Hepatocyte (in vitro differentiated cells): ENCODE measurements at regions not wholly inside any gene's neighbourhood (a gene's known extent, or its start where the extent isn't known, plus 50 kb on each side); places are given as distances from the start of the nearest gene placed in this dataset.

Experiments
- DNase-seq: peaks from one replicate; pipeline ENCODE4 v3.0.0-alpha.2; 2016; ENCODE audit warnings: low spot score
- H2AFZ ChIP-seq: fragments of 200-600 bp; sonication (generic); 2 replicates; pipeline ENCODE4 v1.6.0; 2016; ENCODE audit warnings: antibody characterized with exemption, mild to moderate bottlenecking
- H3K27ac ChIP-seq: fragments of 200-600 bp; sonication (generic); 2 replicates; pipeline ENCODE4 v1.5.1; 2016; ENCODE audit warnings: mild to moderate bottlenecking
- H3K27me3 ChIP-seq: fragments of 200-600 bp; sonication (generic); 2 replicates; pipeline ENCODE4 v1.6.1; 2016
- H3K36me3 ChIP-seq: fragments of 200-600 bp; sonication (generic); replicated peaks from 2 replicates; pipeline ENCODE4 v1.5.1; 2016; ENCODE audit warnings: low read depth; ENCODE audit not compliant: insufficient read depth
- H3K4me1 ChIP-seq: fragments of 200-600 bp; sonication (generic); 2 replicates; pipeline ENCODE4 v1.5.1; 2016; ENCODE audit warnings: mild to moderate bottlenecking, moderate library complexity; ENCODE audit not compliant: insufficient read depth
- H3K4me2 ChIP-seq: fragments of 200-600 bp; sonication (generic); 2 replicates; pipeline ENCODE4 v1.6.0; 2016
- H3K4me3 ChIP-seq: fragments of 200-600 bp; sonication (generic); 2 replicates; pipeline ENCODE4 v1.5.1; 2016; ENCODE audit warnings: mild to moderate bottlenecking
- H3K79me2 ChIP-seq: fragments of 200-600 bp; sonication (generic); 2 replicates; pipeline ENCODE4 v1.6.0; 2017; ENCODE audit warnings: mild to moderate bottlenecking
- H3K9me2 ChIP-seq: fragments of 200-600 bp; sonication (generic); replicated peaks from 2 replicates; pipeline ENCODE4 v1.6.0; 2017; ENCODE audit warnings: mild to moderate bottlenecking; ENCODE audit not compliant: insufficient read depth
- H3K9me3 ChIP-seq: fragments of 200-600 bp; sonication (generic); 2 replicates; pipeline ENCODE4 v1.5.1; 2016; ENCODE audit warnings: low read depth, mild to moderate bottlenecking
- H4K20me1 ChIP-seq: fragments of 200-600 bp; sonication (generic); 2 replicates; pipeline ENCODE4 v1.6.0; 2016; ENCODE audit warnings: mild to moderate bottlenecking; ENCODE audit not compliant: insufficient read depth, poor library complexity, severe bottlenecking
- CTCF ChIP-seq: fragments of 200-600 bp; sonication (generic); IDR thresholded peaks from 2 replicates; pipeline ENCODE4 v1.5.1; 2016; ENCODE audit warnings: antibody characterized with exemption, mild to moderate bottlenecking; ENCODE audit not compliant: poor library complexity
- EZH2 ChIP-seq: fragments of 200-600 bp; sonication (generic); IDR thresholded peaks from 2 replicates; pipeline ENCODE4 v1.6.1; 2016; ENCODE audit warnings: antibody characterized with exemption, mild to moderate bottlenecking, borderline replicate concordance
- EZH2phosphoT487 ChIP-seq: fragments of 200-600 bp; sonication (generic); IDR thresholded peaks from one replicate; pipeline ENCODE4 v1.6.1; 2018; ENCODE audit warnings: antibody characterized with exemption, mild to moderate bottlenecking, low read depth, moderate library complexity; ENCODE audit not compliant: unreplicated experiment, severe bottlenecking
- WGBS: methylation state at CpG from one replicate; pipeline ENCODE4 v1.1.6; 2016; ENCODE audit warnings: low lambda C conversion rate; ENCODE audit errors: missing lambda C conversion rate; 5-methylcytosine and 5-hydroxymethylcytosine counted together

- no peak for DNase-seq
- Histone ChIP-seq H3K27me3 (no peaks in the 10 kb centered on the region), H4K20me1 (no peaks in the 10 kb centered on the region), H3K79me2 (no peaks in the 10 kb centered on the region), H3K36me3 (no peaks in the 10 kb centered on the region), H3K4me2 (no peak overlapping the region), H3K9me2 (no peaks in the 10 kb centered on the region), H3K4me1 (no peaks in the 10 kb centered on the region), H2AFZ (no peak overlapping the region), H3K27ac (no peak overlapping the region), H3K9me3 (no peaks in the 10 kb centered on the region), H3K4me3 (no peak overlapping the region)
- no peak for TF ChIP-seq EZH2phosphoT487
- no peak for TF ChIP-seq CTCF
- TF ChIP-seq EZH2: no peak
Measured at GRCh38 chr4:125045311-125045710, 269.4 kb upstream of the FAT4 start.

GRCh38 chr4:125044886-125045285 is 269.9 kb upstream of the FAT4 start:
- Histone ChIP-seq H3K4me1 (no peaks in the 10 kb centered on the region), H3K4me3 (no peak overlapping the region), H3K27me3 (no peaks in the 10 kb centered on the region), H3K27ac (no peak overlapping the region), H3K9me3 (no peaks in the 10 kb centered on the region), H3K79me2 (no peaks in the 10 kb centered on the region), H2AFZ (no peak overlapping the region), H3K9me2 (no peaks in the 10 kb centered on the region), H3K4me2 (no peak overlapping the region), H3K36me3 (no peaks in the 10 kb centered on the region), H4K20me1 (no peaks in the 10 kb centered on the region)
- DNase-seq: no peak
- 68% methylated on average over 3 of the region's 3 CpGs for WGBS
- TF ChIP-seq EZH2 (no peak), EZH2phosphoT487 (no peak), CTCF (no peak)

GRCh38 chr4:125043486-125043885 is 271.3 kb upstream of the FAT4 start:
- H3K9me3 ChIP-seq: no peaks in the 10 kb centered on the region
- no peaks in the 10 kb centered on the region for H3K9me2 ChIP-seq
- H3K27ac ChIP-seq: no peak overlapping the region
- 76% methylated on average over 3 of the region's 3 CpGs for WGBS
- H3K27me3 ChIP-seq: no peaks in the 10 kb centered on the region
- no peaks in the 10 kb centered on the region for H3K36me3 ChIP-seq
- no peak overlapping the region for H3K4me2 ChIP-seq
- H4K20me1 ChIP-seq: no peaks in the 10 kb centered on the region
- no peak for DNase-seq
- H2AFZ ChIP-seq: no peak overlapping the region
- H3K4me3 ChIP-seq: no peak overlapping the region
- H3K4me1 ChIP-seq: no peaks in the 10 kb centered on the region
- TF ChIP-seq EZH2phosphoT487 (no peak), EZH2 (no peak), CTCF (no peak)
- H3K79me2 ChIP-seq: no peaks in the 10 kb centered on the region

- no peak for TF ChIP-seq CTCF
- no peak for TF ChIP-seq EZH2
- no peak for TF ChIP-seq EZH2phosphoT487
- DNase-seq: no peak
- no peak overlapping the region for H2AFZ ChIP-seq
- H3K4me2 ChIP-seq: no peak overlapping the region
- no peaks in the 10 kb centered on the region for H3K36me3 ChIP-seq
- H3K9me2 ChIP-seq: no peaks in the 10 kb centered on the region
- no peaks in the 10 kb centered on the region for H3K79me2 ChIP-seq
- no peaks in the 10 kb centered on the region for H4K20me1 ChIP-seq
- no peak overlapping the region for H3K27ac ChIP-seq
- no peaks in the 10 kb centered on the region for H3K4me1 ChIP-seq
- WGBS: 88% methylated on average over 3 of the region's 3 CpGs
- no peaks in the 10 kb centered on the region for H3K27me3 ChIP-seq
- H3K4me3 ChIP-seq: no peak overlapping the region
- H3K9me3 ChIP-seq: no peaks in the 10 kb centered on the region
Measured at GRCh38 chr4:125042041-125042440, 272.7 kb upstream of the FAT4 start.
